ENCODE measurements at regions not wholly inside any gene's neighbourhood (a gene's known extent, or its start where the extent isn't known, plus 50 kb on each side); places are given as distances from the start of the nearest gene placed in this dataset.
"Not testable (repeated sequence)": the region's sequence is repeated elsewhere in the genome, so short reads cannot be mapped to it uniquely, and the experiment has no call there.

DNA sequence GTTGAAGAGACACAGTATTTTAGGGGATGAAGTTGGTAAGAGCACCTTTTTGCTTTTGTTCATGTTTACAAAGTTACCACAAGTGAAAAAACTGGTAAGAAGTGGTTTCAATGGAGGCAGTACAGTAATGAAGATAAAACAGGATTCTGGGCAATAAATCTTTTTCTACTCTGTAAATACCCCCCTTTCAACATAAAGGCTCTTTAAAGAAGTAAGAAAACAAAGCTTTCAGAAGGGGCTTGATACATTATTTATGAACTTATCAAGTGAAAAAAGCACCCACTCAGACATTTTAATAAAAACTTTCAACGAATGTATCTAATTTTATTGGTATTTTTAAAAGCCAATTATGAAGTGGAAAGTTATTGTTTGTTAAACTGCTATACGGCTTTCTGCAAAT, 522.9 kb downstream of the ZEB2 start:
- Histone ChIP-seq H3K4me3 (ENCODE audit: insufficient read depth, low read length, poor library complexity, severe bottlenecking) (no peak overlapping the region), H2AFZ (ENCODE audit: low read depth, low read length, severe bottlenecking) (no peak overlapping the region), H3K79me2 (ENCODE audit: insufficient read depth, low read length) (no peaks in the 10 kb centered on the region), H3K9me2 (replicated peaks; ENCODE audit: insufficient read depth, low read length) (no peaks in the 10 kb centered on the region), H3K9ac (ENCODE audit: low read length) (no peak overlapping the region), H4K20me1 (ENCODE audit: low read depth, low read length) (no peaks in the 10 kb centered on the region), H3K27ac (ENCODE audit: low read depth, low read length) (no peak overlapping the region), H3K36me3 (ENCODE audit: low read length) (no peaks in the 10 kb centered on the region), H3K4me2 (ENCODE audit: low read depth, low read length, poor library complexity, severe bottlenecking) (no peak overlapping the region), H3K9me3 (ENCODE audit: insufficient read depth, low read length) (no peaks in the 10 kb centered on the region), H3F3A (ENCODE audit: insufficient read depth) (no peaks in the 10 kb centered on the region), H3K27me3 (ENCODE audit: low read length) (no peaks in the 10 kb centered on the region)
- TF ChIP-seq, protein P1, sequence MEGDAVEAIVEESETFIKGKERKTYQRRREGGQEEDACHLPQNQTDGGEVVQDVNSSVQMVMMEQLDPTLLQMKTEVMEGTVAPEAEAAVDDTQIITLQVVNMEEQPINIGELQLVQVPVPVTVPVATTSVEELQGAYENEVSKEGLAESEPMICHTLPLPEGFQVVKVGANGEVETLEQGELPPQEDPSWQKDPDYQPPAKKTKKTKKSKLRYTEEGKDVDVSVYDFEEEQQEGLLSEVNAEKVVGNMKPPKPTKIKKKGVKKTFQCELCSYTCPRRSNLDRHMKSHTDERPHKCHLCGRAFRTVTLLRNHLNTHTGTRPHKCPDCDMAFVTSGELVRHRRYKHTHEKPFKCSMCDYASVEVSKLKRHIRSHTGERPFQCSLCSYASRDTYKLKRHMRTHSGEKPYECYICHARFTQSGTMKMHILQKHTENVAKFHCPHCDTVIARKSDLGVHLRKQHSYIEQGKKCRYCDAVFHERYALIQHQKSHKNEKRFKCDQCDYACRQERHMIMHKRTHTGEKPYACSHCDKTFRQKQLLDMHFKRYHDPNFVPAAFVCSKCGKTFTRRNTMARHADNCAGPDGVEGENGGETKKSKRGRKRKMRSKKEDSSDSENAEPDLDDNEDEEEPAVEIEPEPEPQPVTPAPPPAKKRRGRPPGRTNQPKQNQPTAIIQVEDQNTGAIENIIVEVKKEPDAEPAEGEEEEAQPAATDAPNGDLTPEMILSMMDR (IDR thresholded peaks at IDR 0.05; ENCODE audit: insufficient read depth, low read length, poor library complexity, severe bottlenecking): no peak
- no peak for TF ChIP-seq EZH2phosphoT487 (conservative IDR thresholded peaks at IDR 0.05; ENCODE audit: low read length)

GRCh38 chr2:143994961-143995360, 525.0 kb downstream of the ZEB2 start:
- Histone ChIP-seq H3K27me3 (ENCODE audit: low read length) (no peaks in the 10 kb centered on the region), H3K79me2 (ENCODE audit: insufficient read depth, low read length) (no peaks in the 10 kb centered on the region), H3K9me2 (replicated peaks; ENCODE audit: insufficient read depth, low read length) (no peaks in the 10 kb centered on the region), H3K27ac (ENCODE audit: low read depth, low read length) (no peak overlapping the region), H3K9me3 (ENCODE audit: insufficient read depth, low read length) (no peaks in the 10 kb centered on the region), H3F3A (ENCODE audit: insufficient read depth) (no peaks in the 10 kb centered on the region), H3K4me3 (ENCODE audit: insufficient read depth, low read length, poor library complexity, severe bottlenecking) (no peak overlapping the region), H3K4me2 (ENCODE audit: low read depth, low read length, poor library complexity, severe bottlenecking) (no peak overlapping the region), H3K36me3 (ENCODE audit: low read length) (no peaks in the 10 kb centered on the region), H2AFZ (ENCODE audit: low read depth, low read length, severe bottlenecking) (no peak overlapping the region), H3K9ac (ENCODE audit: low read length) (no peak overlapping the region), H4K20me1 (ENCODE audit: low read depth, low read length) (no peaks in the 10 kb centered on the region)
- TF ChIP-seq, protein P1 (IDR thresholded peaks at IDR 0.05; ENCODE audit: insufficient read depth, low read length, poor library complexity, severe bottlenecking): no peak
- no peak for TF ChIP-seq EZH2phosphoT487 (conservative IDR thresholded peaks at IDR 0.05; ENCODE audit: low read length)

- not testable (repeated sequence) for H3K9ac ChIP-seq (ENCODE audit: low read length); H3K27ac ChIP-seq (ENCODE audit: low read depth, low read length); H3F3A ChIP-seq (ENCODE audit: insufficient read depth); H3K36me3 ChIP-seq (ENCODE audit: low read length); H2AFZ ChIP-seq (ENCODE audit: low read depth, low read length, severe bottlenecking); H3K4me2 ChIP-seq (ENCODE audit: low read depth, low read length, poor library complexity, severe bottlenecking); H3K9me2 ChIP-seq (replicated peaks; ENCODE audit: insufficient read depth, low read length); H3K79me2 ChIP-seq (ENCODE audit: insufficient read depth, low read length); H4K20me1 ChIP-seq (ENCODE audit: low read depth, low read length); H3K27me3 ChIP-seq (ENCODE audit: low read length); H3K4me3 ChIP-seq (ENCODE audit: insufficient read depth, low read length, poor library complexity, severe bottlenecking); H3K9me3 ChIP-seq (ENCODE audit: insufficient read depth, low read length)
Observed at GRCh38 chr2:143991596-143991995, 528.3 kb downstream of the ZEB2 start.

- no peak overlapping the region for H3K9ac ChIP-seq (ENCODE audit: low read length)
- no peaks in the 10 kb centered on the region for H4K20me1 ChIP-seq (ENCODE audit: low read depth, low read length)
- H3K9me3 ChIP-seq (ENCODE audit: insufficient read depth, low read length): no peaks in the 10 kb centered on the region
- no peak overlapping the region for H3K27ac ChIP-seq (ENCODE audit: low read depth, low read length)
- no peaks in the 10 kb centered on the region for H3K36me3 ChIP-seq (ENCODE audit: low read length)
- no peaks in the 10 kb centered on the region for H3K79me2 ChIP-seq (ENCODE audit: insufficient read depth, low read length)
- no peaks in the 10 kb centered on the region for H3K9me2 ChIP-seq (replicated peaks; ENCODE audit: insufficient read depth, low read length)
- TF ChIP-seq EZH2phosphoT487 (conservative IDR thresholded peaks at IDR 0.05; ENCODE audit: low read length): no peak
- TF ChIP-seq, protein P1 (IDR thresholded peaks at IDR 0.05; ENCODE audit: insufficient read depth, low read length, poor library complexity, severe bottlenecking): no peak
- H3K4me2 ChIP-seq (ENCODE audit: low read depth, low read length, poor library complexity, severe bottlenecking): no peak overlapping the region
- no peak overlapping the region for H2AFZ ChIP-seq (ENCODE audit: low read depth, low read length, severe bottlenecking)
- no peak overlapping the region for H3K4me3 ChIP-seq (ENCODE audit: insufficient read depth, low read length, poor library complexity, severe bottlenecking)
- no peaks in the 10 kb centered on the region for H3F3A ChIP-seq (ENCODE audit: insufficient read depth)
- no peaks in the 10 kb centered on the region for H3K27me3 ChIP-seq (ENCODE audit: low read length)
Observed at GRCh38 chr2:143988082-143988481, 531.8 kb downstream of the ZEB2 start.

Measured in SU-DHL-6 (cell line).